SKM-1 treated with dmso at 0.1 percent for 144 hours (cell line): ENCODE measurements at regions not wholly inside any gene's neighbourhood (a gene's known extent, or its start where the extent isn't known, plus 50 kb on each side); places are given as distances from the start of the nearest gene placed in this dataset.
A peak's percentile ranks its signal among the peaks of the same experiment; 100 is the strongest.

ENCODE experiments used
- DNase-seq: peaks from one replicate; lab custom pipeline; 2025; ENCODE audit not compliant: unreplicated experiment; lab: John Stamatoyannopoulos, UW

DNA sequence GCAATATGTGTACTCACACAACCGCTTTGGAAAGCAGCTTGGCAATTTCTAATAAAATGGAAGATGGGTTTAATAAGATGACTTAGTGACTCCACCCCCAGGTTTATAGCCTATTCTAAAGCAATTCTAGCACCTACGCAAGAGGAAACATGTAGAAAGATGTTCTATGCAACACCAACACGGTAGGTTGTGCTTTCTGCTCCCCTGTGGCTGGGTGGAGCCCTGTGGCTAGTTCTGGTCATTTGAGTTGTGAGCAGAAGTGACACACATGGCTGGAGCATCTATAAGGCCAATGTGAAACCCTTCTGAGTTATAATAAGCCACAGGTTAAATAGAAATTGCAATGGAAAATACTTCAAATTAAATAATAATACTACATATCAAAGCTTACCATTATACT is 310.7 kb downstream of the CD83 start:
- no peak for DNase-seq

DNA sequence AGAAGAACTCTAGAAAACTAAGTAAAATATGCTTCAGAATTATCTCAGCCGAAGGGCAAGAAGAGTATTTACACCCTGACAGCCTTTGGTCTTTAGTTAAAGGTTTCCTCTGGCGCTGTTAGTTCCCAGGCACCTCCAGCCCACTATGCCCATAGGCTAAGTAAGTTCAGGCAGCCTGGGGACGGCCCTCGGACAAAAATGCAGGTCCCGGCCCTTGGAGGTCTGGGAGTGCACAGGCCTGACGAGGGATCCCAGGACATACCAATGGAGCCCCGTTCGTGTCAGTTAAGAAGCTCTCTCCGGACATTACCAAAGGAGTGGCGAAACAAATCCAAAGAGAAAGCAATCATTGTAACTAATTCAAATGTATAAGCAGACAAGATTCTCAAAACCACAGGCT is 311.8 kb downstream of the CD83 start:
- DNase-seq, result no peak

DNA sequence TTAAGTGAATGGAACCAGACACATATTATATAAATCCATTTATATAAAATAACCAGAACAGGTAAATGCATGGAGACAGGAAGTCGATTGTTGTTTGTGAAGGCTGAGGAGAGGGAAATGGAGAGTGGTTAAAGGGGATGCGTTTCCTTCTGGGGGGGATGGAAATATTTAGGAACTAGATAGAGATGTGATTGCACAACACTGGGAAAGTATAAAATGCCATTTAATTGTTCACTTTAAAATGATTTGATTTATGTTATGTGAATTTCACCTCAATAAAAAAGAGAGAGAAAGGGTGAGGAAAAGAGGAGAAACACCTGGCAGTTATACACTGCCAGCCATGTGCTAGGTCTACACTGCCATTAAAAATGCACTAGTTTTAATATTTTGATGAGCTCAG is 312.6 kb downstream of the CD83 start:
- no peak for DNase-seq

DNA sequence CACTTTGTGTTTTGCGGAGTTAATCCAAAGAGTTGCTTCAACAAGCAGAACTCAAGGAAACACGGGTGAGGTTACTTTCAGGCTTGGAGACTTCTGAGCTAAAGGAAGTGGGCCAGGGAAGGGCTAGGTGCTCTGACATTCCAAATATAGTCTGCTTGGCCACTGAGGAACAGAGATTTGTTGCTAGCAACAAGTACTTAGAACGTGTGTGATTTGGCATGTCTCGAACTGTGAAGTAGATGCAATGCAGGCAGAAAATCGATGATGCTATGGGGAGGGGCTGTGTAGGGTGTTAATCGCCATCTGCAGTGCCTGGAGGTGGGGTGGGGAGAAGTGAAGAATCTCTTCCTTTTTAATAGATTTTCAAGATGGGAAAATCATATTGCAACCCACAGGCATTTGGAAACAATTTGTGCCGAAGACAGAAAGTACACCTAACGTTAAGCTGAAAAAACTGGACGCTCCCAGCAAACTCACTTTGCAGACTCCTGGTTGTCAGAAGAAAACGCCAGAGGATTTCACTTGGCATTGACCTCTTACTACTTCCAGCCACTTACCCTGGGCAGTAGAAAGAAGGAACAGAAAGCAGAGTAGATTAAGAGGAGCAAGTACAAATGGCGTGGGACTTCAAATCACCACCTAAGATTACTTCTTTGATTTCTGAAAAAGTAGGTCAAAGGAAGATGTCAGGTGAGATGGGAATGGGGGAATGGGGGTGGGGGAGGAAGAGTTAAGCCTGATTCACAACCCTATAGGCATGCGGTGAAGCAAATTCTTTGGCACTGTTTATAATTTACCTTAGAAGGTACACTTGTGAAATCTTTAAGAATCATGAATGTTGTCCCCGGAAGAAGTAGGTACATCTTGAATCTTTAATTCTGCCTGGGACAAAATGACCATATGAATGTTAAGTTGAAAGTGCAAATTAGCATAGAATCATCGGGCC is 314.1 kb downstream of the CD83 start:
- DNase-seq, result no peak

DNA sequence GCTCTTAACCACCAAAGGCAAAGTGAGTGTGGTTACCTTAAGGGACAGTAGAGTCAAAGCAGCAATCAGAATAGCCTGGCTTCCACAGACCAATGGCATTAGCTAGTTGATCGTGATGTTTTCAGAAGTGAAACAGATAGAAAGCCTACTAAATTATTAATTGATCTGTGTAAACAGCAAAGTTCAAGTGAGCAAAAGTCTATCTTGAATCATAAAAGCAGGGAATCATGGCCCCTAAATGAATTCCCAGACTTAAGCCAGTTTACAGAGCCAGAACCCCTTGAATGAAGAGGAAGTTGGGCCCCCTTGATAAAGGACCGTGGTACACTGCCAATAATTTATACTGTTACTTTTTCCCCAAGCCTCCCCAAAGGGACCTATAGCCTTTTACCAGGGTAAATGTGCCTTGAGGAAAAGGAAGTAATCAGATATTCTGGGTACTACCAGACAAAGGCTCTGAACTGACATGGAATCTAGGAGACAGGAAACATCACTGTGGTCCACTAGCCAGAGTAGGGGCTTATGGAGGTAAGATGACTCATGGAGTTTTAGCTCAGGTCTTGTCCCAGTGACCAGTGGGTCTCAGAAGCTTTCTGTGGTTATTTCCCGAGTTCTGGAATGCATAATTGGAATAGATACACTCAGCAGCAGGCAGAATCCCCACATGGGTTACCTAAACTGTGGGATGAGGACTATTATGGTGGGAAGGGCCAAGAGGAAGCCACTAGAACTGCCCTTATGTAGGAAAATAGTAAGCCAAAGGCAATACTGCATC is 317.5 kb downstream of the CD83 start:
- no peak for DNase-seq

DNA sequence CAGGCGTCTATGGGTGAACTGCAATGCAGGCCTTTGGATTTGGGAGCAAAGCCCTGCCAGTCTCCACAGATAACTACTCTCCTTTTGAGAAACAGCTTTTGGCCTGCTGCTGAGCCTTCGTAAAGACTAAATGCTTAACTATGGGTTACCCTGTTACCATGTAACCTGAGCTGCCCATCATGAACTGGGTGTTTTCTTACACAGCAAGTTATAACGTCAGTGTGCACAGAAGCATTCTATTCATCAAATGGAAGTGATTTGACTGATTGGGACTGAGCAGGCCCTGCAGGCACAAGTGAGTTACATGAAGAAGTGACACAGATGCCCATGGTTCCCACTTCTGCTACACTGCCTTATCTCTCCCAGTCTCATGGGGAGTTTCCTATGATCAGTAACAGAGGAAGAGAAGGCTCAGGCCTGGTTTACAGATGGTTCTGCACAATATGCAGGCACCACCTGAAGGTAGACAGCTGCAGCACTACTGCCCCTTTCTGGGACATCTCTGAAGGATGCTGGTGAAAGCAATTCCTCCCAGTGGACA is 319.1 kb downstream of the CD83 start:
- DNase-seq, result no peak

DNA sequence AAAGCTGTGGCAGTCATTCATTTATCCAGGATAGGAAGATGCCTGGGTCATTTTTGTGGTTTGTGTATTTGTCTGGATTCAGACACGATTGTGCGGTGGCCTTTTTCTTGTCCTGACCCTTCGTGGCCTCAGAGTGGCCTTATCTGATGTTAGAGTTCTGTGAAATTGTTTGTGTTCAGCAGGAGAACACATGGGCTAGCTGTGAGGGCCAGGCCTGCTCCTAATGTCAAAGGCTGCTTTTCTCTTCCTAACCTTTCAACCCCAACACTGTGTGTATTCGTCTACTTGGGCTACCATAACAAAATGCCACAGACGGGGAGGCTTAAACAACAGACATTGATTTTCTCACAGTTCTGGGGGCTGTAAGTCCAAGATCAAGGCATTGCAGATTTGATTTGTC is 321.8 kb downstream of the CD83 start:
- DNase-seq, result no peak

DNA sequence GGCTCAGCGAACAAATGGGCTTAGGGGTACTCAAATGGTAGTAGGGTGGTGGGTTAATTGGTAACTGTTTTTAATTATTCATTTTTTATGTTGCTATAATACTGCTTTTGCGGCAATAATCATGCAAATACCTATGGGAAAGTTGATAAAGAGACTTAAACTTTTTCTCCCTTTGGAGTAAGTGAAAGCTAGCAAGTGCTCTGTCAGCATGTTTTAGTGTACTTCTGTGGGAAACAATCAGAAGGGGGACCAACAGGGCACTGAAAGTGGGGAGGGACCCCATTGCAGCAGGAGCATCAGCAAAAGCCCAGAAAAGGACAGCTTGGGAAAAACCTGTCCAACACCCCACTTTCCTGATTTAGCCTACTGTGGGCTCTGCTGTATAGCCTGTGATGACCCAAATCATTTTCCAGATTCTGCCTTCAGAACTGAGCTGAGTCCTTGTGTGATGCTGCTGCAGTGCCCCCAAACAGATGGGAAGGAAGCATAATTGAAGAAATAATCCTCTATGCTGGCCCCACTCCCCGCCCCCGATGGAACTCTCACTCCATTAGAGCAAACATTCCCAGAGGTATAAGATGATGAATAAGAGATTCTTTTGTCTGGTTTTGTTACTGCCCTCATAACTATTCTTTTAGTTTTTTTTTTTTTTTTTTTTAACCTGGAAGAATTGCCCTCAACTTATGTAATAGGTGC is 322.8 kb downstream of the CD83 start:
- no peak for DNase-seq

DNA sequence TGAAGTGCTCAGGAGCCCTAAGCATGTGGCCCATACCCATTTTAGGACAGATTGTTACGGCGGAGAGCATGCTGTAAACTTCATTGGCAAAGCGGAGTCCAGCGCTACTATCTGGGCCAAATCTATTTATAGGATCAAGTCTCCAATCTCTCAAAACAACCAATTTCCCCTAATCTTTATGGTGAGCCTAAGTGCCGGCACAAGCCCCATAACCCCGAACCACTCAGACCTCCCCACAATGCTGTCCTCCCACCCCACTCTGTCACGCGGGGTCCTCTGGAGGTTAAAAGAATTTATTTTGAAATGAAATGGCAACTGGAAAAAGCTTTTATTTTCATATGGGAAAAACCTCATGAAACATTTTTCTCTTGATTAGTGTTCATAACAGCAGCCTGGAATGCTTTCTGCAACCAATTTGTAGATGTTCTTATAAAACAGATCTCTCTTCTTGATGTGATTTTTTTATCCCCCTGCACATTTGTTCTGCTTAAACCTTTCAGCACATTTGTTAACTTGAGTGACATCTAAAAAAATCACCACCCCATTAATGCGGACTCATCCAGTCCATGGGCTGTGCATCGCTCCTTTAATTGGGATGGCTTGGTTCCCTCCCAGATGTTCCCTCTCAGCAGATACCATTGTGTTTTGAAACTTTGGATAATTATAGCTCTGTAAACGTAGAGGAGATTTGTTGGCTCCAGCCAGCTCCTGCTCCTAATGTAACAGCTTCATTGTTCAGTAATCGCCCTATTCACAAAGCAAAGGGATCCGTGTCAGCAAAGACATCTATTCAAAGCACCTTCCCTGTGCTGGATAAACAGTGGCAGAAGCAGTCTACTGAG is 323.6 kb downstream of the CD83 start:
- no peak for DNase-seq

DNA sequence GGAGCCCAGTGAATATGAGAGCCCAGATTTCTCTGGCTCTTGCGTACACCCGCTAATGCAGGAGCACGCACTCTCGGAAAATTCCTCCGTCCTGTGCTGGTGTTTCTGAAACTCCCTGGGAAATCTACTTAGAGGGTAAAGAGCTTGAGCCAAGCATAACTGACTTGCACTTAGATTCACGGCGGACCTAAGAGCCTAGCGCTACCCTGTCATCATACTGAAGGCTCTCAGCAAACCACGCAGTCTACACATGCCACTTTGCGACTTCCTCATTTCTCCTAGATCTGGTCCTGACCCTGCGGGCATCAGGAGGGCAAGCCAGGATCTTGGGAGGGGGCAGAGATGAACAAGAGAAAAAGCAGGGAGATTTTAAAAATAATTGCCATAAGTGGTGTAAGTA is 324.7 kb downstream of the CD83 start:
- no peak for DNase-seq

DNA sequence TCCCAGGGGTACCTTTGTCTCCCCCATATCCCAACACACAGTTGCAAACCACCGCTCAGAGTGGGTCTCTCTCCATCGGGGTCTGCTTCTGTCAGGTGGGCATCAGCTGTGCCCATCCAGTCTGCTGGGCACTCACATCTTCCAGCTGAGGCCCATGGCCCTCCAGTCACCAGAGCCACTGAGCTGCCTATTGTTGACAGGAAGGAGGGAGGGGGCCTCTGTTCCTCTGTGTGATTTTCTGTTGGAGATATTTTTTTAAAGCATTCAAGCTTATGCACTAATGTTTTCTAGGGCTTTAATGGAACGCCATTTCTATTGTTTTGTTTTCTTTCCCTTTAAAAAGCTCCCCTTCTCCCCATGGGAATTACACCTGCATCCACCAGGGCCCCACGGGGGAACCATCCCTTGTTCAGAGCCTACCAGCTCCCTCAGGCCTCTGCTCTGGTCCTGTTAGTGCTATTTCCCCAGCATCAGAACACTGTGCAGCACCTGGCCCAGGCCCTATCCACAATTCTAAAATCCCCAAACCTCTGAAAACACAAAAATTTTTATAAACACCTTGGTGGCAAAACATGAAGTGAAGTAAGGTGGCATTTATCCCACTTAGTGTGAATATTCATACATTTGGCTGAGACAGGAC is 326.2 kb downstream of the CD83 start:
- DNase-seq, result no peak

DNA sequence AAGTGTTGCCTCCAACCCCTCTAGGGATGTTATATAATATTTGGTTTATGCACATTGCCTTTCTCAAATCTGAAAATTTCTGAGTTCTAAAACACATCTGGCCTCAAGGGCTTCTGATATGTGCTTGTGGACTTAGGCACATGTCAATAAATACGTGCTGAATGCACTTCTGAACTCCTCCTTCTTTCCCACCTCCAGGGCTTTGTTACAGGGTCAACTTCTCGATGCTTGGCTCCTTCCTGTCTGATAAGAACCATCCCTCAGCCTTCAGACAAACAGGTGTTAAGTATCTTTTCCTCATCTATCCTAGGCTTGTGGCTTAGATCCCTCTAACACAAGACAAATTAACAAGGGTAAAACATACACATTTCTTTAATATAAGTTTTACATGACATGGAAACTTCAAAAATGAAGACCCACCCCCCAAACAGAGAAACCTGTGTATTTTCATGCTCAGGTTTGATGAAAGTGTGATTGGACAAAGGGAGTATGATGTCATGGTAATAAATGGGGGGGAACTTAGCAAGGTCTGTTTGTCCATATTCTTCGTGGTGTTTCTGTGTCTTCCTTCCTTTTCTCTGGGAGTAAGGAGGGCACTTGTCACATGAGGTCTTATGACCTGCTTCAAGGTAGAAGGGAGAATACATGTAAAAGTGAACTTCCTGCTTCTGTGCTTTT is 326.9 kb downstream of the CD83 start:
- no peak for DNase-seq

DNA sequence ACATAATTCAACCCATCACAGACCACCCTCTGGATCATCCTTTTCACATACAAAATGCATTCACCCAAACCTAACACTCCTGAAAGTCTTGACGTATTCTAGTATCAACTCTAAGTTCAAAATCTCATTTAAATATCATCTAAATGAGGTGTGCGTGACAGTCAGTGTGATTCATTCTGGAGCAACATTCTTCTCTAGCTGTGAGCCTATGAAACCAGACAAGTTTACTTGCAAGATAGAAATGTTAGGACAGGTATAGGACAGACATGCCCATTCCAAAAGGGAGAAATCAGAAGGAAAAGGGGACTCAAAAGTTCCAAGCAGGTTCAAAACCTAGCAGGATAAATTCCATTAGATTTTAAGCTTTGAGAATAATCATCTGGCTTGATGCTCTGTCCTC is 329.7 kb downstream of the CD83 start:
- no peak for DNase-seq

DNA sequence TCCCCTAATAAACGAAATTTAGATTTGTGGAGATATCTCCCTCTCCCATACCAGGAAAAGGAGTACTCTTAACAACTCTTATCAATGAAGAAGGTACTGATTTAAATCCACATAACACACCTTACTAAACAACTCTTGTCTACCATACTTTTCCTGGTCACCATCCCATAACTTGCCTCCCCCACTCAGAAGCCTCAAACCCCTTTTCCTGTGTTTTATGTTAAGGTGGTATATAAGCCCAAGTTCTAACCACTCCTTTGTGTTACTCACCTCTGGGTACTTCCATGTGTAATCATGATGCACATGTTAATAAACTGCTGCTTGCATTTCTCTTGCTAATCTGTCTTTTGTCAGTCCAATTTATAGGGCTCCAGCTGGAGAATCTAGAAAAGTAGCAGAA is 330.7 kb downstream of the CD83 start:
- no peak for DNase-seq

DNA sequence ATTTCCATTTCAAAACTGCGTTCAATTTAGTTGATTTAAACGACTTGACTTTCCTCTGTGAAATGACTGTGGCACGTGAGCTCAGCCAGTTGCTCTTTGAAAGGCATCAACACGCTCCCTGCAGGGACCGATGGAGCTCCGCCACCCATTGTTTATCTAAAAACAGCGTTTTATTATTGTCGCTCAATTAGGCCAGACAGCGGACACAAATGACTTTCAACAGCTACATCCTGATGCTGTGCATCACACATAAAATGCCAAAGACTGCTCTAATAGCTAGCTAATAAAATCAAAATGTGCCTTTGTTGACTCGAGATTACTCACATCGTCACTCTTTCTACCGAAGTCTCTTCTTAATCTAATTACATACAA is 332.5 kb downstream of the CD83 start:
- no peak for DNase-seq

DNA sequence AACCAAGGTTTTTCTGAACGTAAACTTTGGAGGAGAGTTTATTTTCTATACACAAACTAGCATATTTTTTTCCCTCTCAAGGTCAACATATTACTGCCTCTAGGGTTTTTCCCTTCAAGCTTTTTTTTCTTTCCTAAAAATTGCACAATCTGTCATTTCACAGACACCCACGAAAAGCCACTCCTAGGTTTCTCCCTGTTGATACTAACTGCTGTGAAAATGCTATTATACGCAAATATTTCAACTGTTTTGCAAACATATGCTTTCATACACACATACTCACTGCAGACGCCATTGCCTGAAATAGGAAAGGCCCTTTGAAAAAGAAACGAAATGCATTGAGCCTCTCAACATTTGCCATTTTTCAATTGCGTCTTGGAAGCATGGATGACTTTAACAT is 333.0 kb downstream of the CD83 start:
- no peak for DNase-seq

DNA sequence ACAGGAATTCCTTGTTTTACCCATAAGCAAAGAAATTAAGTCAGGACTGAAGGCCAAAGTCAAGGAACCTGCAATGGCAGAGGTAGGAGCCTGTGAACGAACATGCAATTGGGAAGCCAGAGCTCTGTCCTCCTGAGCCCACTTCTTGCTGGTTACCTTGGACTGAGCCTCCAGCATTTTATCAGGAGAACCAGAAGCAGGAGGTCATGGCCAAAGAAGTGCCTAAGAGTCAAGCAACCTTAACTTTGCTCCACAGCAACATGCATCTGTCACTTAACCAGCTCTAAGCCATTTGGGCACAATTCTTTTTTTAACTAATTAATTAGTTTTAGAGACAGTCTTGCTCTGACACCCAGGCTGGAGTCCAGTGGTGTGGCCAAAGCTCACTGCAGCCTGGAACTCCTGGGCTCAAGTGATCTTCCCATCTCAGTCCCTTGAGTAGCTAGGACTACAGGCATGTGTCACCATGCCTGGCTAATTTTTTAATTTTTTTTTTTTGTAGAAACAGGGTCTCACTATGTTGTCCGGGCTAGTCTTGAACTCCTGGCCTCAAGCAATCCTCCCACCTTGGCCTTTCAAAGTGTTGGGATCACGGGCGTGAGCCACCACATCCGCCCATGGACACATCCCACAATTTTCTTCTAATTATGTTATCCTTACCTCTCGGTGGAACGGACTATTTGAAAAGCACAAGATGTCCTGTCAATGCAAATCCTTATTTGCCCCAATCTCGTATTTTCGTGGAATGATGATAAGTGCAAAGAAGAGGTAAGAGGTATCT is 334.2 kb downstream of the CD83 start:
- DNase-seq, result no peak

DNA sequence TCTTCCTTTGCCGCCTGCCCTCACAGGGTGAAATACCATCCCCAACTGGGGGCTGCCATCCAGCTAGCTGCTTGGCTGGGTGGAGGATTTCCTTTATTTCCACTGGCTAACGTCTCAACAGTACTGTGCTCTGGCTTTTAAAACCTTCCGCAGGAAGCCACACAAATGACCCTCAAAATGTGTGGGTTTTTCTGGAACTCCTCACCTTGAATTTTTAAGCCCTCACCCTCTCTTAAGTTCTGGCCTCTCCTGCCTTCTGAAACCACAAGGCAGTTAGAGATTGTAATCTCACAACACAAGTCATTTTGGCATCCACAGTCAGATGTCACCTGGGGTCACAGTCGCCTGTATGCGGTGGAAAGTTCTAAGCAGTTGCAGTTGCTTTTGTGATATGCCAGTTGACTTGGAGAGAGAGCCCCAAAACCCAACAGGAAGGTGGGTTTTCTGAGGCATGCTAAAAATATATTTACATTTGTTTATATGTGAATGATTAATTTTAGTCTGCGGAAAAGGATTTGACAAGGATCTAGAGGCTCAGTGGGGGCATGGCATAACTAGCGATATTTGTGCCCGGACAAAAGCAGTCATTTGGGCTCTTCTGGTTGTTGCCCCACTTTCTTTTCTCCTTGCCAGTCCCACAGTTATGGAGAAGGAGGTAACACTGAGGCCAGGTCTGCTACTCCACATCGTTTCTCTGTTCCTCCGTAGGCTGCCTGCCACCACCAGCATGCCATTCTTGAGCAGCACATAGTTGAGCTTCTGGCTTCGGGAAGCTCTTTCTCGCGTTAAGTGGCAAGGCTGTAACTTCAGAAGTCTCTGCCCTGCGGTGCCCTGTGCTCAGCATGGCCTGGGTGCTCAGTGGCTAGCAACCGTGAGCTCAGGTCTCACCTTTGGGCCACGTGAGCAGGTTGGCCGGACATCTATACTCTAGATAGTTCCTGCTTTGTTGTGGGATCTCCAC is 335.3 kb downstream of the CD83 start:
- DNase-seq, result peak; percentile 76
